Naive B cell (primary cell): ENCODE measurements at regions not wholly inside any gene's neighbourhood (a gene's known extent, or its start where the extent isn't known, plus 50 kb on each side); places are given as distances from the start of the nearest gene placed in this dataset.
"Not testable (repeated sequence)": the region's sequence is repeated elsewhere in the genome, so short reads cannot be mapped to it uniquely, and the experiment has no call there.

ENCODE experiments used
- ATAC-seq, 2 donors: fragments of 150-1000 bp; cut with Tn5 transposase; 2 replicates each; pipeline ENCODE4 v1.10.0; 2021; ENCODE audit warnings: low read depth in 2 of 2, mild to moderate bottlenecking in 2 of 2, moderate library complexity in 2 of 2
- DNase-seq: peaks from one replicate; pipeline ENCODE4 v3.0.0; 2022
- H3K27ac Mint-ChIP-seq, 6 donors: one replicate each; pipeline ENCODE4 v1.8.0; 2020 to 2022; ENCODE audit warnings: mild to moderate bottlenecking in 6 of 6, mixed read lengths in 6 of 6, moderate library complexity in 5 of 6, inconsistent platforms in 2 of 6
- H3K27me3 Mint-ChIP-seq, 3 donors: one replicate each; pipeline ENCODE4 v1.8.0; 2021 to 2022; ENCODE audit warnings: mixed read lengths in 3 of 3, mild to moderate bottlenecking in 1 of 3
- H3K36me3 Mint-ChIP-seq, 2 donors: one replicate each; pipeline ENCODE4 v1.8.0; 2020 to 2022; ENCODE audit warnings: mixed read lengths in 2 of 2, inconsistent platforms in 1 of 2, mild to moderate bottlenecking in 1 of 2
- H3K4me1 Mint-ChIP-seq, 3 donors: one replicate each; pipeline ENCODE4 v1.8.0; 2020 to 2022; ENCODE audit warnings: mixed read lengths in 3 of 3, inconsistent platforms in 1 of 3, mild to moderate bottlenecking in 1 of 3, moderate library complexity in 1 of 3
- H3K4me3 Mint-ChIP-seq, 8 donors: one replicate each; pipeline ENCODE4 v1.8.0; 2020 to 2022; ENCODE audit warnings: mild to moderate bottlenecking in 8 of 8, mixed read lengths in 8 of 8, moderate library complexity in 8 of 8, inconsistent platforms in 2 of 8
- H3K9me3 Mint-ChIP-seq, 7 donors: one replicate each; pipeline ENCODE4 v1.8.0; 2020 to 2022; ENCODE audit warnings: mixed read lengths in 7 of 7, mild to moderate bottlenecking in 5 of 7, inconsistent platforms in 2 of 7, moderate library complexity in 1 of 7

GRCh38 chr6:134619077-134619476 lies 301.2 kb upstream of the SGK1 start:
- Mint-ChIP-seq H3K4me3 (no peak overlapping the region), H3K4me1 (peaks cover 6% of the 10 kb centered on the region in 3 donors), H3K27me3 (peaks cover 0 to 12% (median 10%) of the 10 kb centered on the region in 3 donors), H3K9me3 (no peaks in the 10 kb centered on the region), H3K27ac (peak overlapping the region in 3 of 6 donors; percentile 6 to 21 (median 7)), H3K36me3 (no peaks in the 10 kb centered on the region)
- DNase-seq = peak; percentile 11
- ATAC-seq = peak; percentile 83 to 86

- ATAC-seq = no peak
- Mint-ChIP-seq H3K4me3 (no peak overlapping the region), H3K4me1 (peaks cover 6% of the 10 kb centered on the region in 3 donors), H3K9me3 (no peaks in the 10 kb centered on the region), H3K27ac (peak overlapping the region in 1 of 6 donors; percentile 8), H3K36me3 (no peaks in the 10 kb centered on the region), H3K27me3 (peaks cover 0 to 12% (median 10%) of the 10 kb centered on the region in 3 donors)
- DNase-seq = no peak
Observed at GRCh38 chr6:134614606-134615485, 296.9 kb upstream of the SGK1 start.

- H3K36me3 Mint-ChIP-seq, H3K4me3 Mint-ChIP-seq, H3K27me3 Mint-ChIP-seq, H3K4me1 Mint-ChIP-seq, H3K9me3 Mint-ChIP-seq, DNase-seq, ATAC-seq, H3K27ac Mint-ChIP-seq: not testable (repeated sequence)
Observed at GRCh38 chr6:134612128-134612527, 294.2 kb upstream of the SGK1 start.

GRCh38 chr6:134610411-134610810 lies 292.5 kb upstream of the SGK1 start:
- no peak for ATAC-seq
- Mint-ChIP-seq H3K4me1 (no peaks in the 10 kb centered on the region), H3K27ac (no peak overlapping the region), H3K4me3 (no peak overlapping the region), H3K36me3 (no peaks in the 10 kb centered on the region), H3K9me3 (no peaks in the 10 kb centered on the region), H3K27me3 (peaks cover 0 to 3% (median 0%) of the 10 kb centered on the region in 3 donors)
- no peak for DNase-seq

- H3K27ac Mint-ChIP-seq = no peak overlapping the region
- H3K36me3 Mint-ChIP-seq = no peaks in the 10 kb centered on the region
- H3K27me3 Mint-ChIP-seq = peaks cover 0 to 2% (median 0%) of the 10 kb centered on the region in 3 donors
- DNase-seq = no peak
- no peak for ATAC-seq
- no peaks in the 10 kb centered on the region for H3K4me1 Mint-ChIP-seq
- H3K9me3 Mint-ChIP-seq = peaks cover 0 to 1% (median 0%) of the 10 kb centered on the region in 7 donors
- no peak overlapping the region for H3K4me3 Mint-ChIP-seq
Observed at GRCh38 chr6:134609716-134610261, 291.9 kb upstream of the SGK1 start.

GRCh38 chr6:134607411-134607810 lies 289.5 kb upstream of the SGK1 start:
- DNase-seq = no peak
- no peaks in the 10 kb centered on the region for H3K4me1 Mint-ChIP-seq
- no peak overlapping the region for H3K27ac Mint-ChIP-seq
- H3K27me3 Mint-ChIP-seq = peaks cover 0 to 5% (median 4%) of the 10 kb centered on the region in 3 donors
- H3K9me3 Mint-ChIP-seq = peaks cover 0 to 1% (median 0%) of the 10 kb centered on the region in 7 donors
- no peak overlapping the region for H3K4me3 Mint-ChIP-seq
- no peak for ATAC-seq
- H3K36me3 Mint-ChIP-seq = no peaks in the 10 kb centered on the region

GRCh38 chr6:134605034-134605433 lies 287.1 kb upstream of the SGK1 start:
- Mint-ChIP-seq H3K36me3 (peaks cover 0 to 14% of the 10 kb centered on the region in 2 donors), H3K4me3 (no peak overlapping the region), H3K27ac (no peak overlapping the region), H3K4me1 (no peaks in the 10 kb centered on the region), H3K9me3 (peaks cover 4 to 20% (median 7%) of the 10 kb centered on the region in 7 donors), H3K27me3 (peaks cover 0 to 5% (median 4%) of the 10 kb centered on the region in 3 donors)
- no peak for ATAC-seq
- no peak for DNase-seq

GRCh38 chr6:134604014-134604676 lies 286.2 kb upstream of the SGK1 start:
- no peak for DNase-seq
- peaks cover 0 to 6% (median 5%) of the 10 kb centered on the region in 3 donors for H3K27me3 Mint-ChIP-seq
- H3K4me3 Mint-ChIP-seq = no peak overlapping the region
- no peak overlapping the region for H3K27ac Mint-ChIP-seq
- H3K36me3 Mint-ChIP-seq = peaks cover 0 to 14% of the 10 kb centered on the region in 2 donors
- no peak for ATAC-seq
- no peaks in the 10 kb centered on the region for H3K4me1 Mint-ChIP-seq
- peaks cover 4 to 20% (median 7%) of the 10 kb centered on the region in 7 donors for H3K9me3 Mint-ChIP-seq

GRCh38 chr6:134603561-134603960 lies 285.6 kb upstream of the SGK1 start:
- DNase-seq (no peak), ATAC-seq (no peak)
- Mint-ChIP-seq H3K27me3 (peaks cover 0 to 10% (median 5%) of the 10 kb centered on the region in 3 donors), H3K4me3 (no peak overlapping the region), H3K4me1 (no peaks in the 10 kb centered on the region), H3K9me3 (peaks cover 4 to 20% (median 7%) of the 10 kb centered on the region in 7 donors), H3K27ac (no peak overlapping the region), H3K36me3 (peaks cover 0 to 14% of the 10 kb centered on the region in 2 donors)

GRCh38 chr6:134602123-134602522 lies 284.2 kb upstream of the SGK1 start:
- Mint-ChIP-seq H3K9me3 (peaks cover 4 to 20% (median 7%) of the 10 kb centered on the region in 7 donors), H3K27me3 (peaks cover 0 to 10% (median 5%) of the 10 kb centered on the region in 3 donors), H3K27ac (no peak overlapping the region), H3K4me3 (no peak overlapping the region), H3K36me3 (peaks cover 0 to 14% of the 10 kb centered on the region in 2 donors), H3K4me1 (no peaks in the 10 kb centered on the region)
- DNase-seq = no peak
- no peak for ATAC-seq

GRCh38 chr6:134600671-134601070 lies 282.8 kb upstream of the SGK1 start:
- no peak overlapping the region for H3K27ac Mint-ChIP-seq
- no peak overlapping the region for H3K4me3 Mint-ChIP-seq
- H3K4me1 Mint-ChIP-seq = no peaks in the 10 kb centered on the region
- peaks cover 0 to 10% (median 5%) of the 10 kb centered on the region in 3 donors for H3K27me3 Mint-ChIP-seq
- ATAC-seq (no peak), DNase-seq (no peak)
- peaks cover 0 to 14% of the 10 kb centered on the region in 2 donors for H3K36me3 Mint-ChIP-seq
- peaks cover 4 to 20% (median 7%) of the 10 kb centered on the region in 7 donors for H3K9me3 Mint-ChIP-seq

GRCh38 chr6:134599079-134599478 lies 281.2 kb upstream of the SGK1 start:
- peaks cover 4 to 20% (median 7%) of the 10 kb centered on the region in 7 donors for H3K9me3 Mint-ChIP-seq
- H3K4me1 Mint-ChIP-seq = no peaks in the 10 kb centered on the region
- ATAC-seq = no peak
- H3K27ac Mint-ChIP-seq = no peak overlapping the region
- no peak overlapping the region for H3K4me3 Mint-ChIP-seq
- DNase-seq = no peak
- H3K36me3 Mint-ChIP-seq = peaks cover 0 to 14% of the 10 kb centered on the region in 2 donors
- H3K27me3 Mint-ChIP-seq = peaks cover 0 to 10% (median 0%) of the 10 kb centered on the region in 3 donors

- H3K36me3 Mint-ChIP-seq = peaks cover 0 to 10% of the 10 kb centered on the region in 2 donors
- H3K4me1 Mint-ChIP-seq = no peaks in the 10 kb centered on the region
- no peak overlapping the region for H3K4me3 Mint-ChIP-seq
- ATAC-seq (no peak), DNase-seq (no peak)
- peaks cover 0 to 6% (median 0%) of the 10 kb centered on the region in 3 donors for H3K27me3 Mint-ChIP-seq
- no peak overlapping the region for H3K27ac Mint-ChIP-seq
- peaks cover 4 to 10% (median 7%) of the 10 kb centered on the region in 7 donors for H3K9me3 Mint-ChIP-seq
Observed at GRCh38 chr6:134596191-134596590, 278.3 kb upstream of the SGK1 start.
